NCI-H2196 (cell line): ENCODE measurements at regions not wholly inside any gene's neighbourhood (a gene's known extent, or its start where the extent isn't known, plus 50 kb on each side); places are given as distances from the start of the nearest gene placed in this dataset.

Source experiments
- DNase-seq: peaks from one replicate; lab custom pipeline; 2025; ENCODE audit not compliant: unreplicated experiment; lab: John Stamatoyannopoulos, UW

- DNase-seq, result peak; percentile 28
Observed at GRCh38 chr2:234770031-234770506, 181.7 kb upstream of the SH3BP4 start.

GRCh38 chr2:234768608-234769196 lies 183.1 kb upstream of the SH3BP4 start:
- DNase-seq, result no peak

GRCh38 chr2:234765279-234765678 lies 186.5 kb upstream of the SH3BP4 start:
- no peak for DNase-seq

- no peak for DNase-seq
Observed at GRCh38 chr2:234764372-234764771, 187.4 kb upstream of the SH3BP4 start.

- DNase-seq, result no peak
Observed at GRCh38 chr2:234763002-234763873, 188.6 kb upstream of the SH3BP4 start.

GRCh38 chr2:234761910-234762309 lies 189.9 kb upstream of the SH3BP4 start:
- DNase-seq, result no peak

GRCh38 chr2:234754126-234754525 lies 197.7 kb upstream of the SH3BP4 start:
- no peak for DNase-seq

- DNase-seq, result no peak
Observed at GRCh38 chr2:234753701-234754100, 198.1 kb upstream of the SH3BP4 start.

- no peak for DNase-seq
Observed at GRCh38 chr2:234752966-234753365, 198.9 kb upstream of the SH3BP4 start.

- no peak for DNase-seq
Observed at GRCh38 chr2:234751275-234751973, 200.4 kb upstream of the SH3BP4 start.

- no peak for DNase-seq
Observed at GRCh38 chr2:234747833-234748559, 203.8 kb upstream of the SH3BP4 start.

- no peak for DNase-seq
Observed at GRCh38 chr2:234747032-234747431, 204.8 kb upstream of the SH3BP4 start.

GRCh38 chr2:234745347-234745746 lies 206.5 kb upstream of the SH3BP4 start:
- no peak for DNase-seq

GRCh38 chr2:234741976-234742375 lies 209.8 kb upstream of the SH3BP4 start:
- no peak for DNase-seq

GRCh38 chr2:234739061-234739460 lies 212.8 kb upstream of the SH3BP4 start:
- DNase-seq, result no peak

GRCh38 chr2:234735829-234736228 lies 216.0 kb upstream of the SH3BP4 start:
- DNase-seq, result no peak

- DNase-seq, result no peak
Observed at GRCh38 chr2:234733795-234734600, 217.8 kb upstream of the SH3BP4 start.

- DNase-seq, result no peak
Observed at GRCh38 chr2:234733093-234733489, 218.7 kb upstream of the SH3BP4 start.

GRCh38 chr2:234732404-234733092 lies 219.3 kb upstream of the SH3BP4 start:
- DNase-seq, result no peak

- no peak for DNase-seq
Observed at GRCh38 chr2:234731236-234731635, 220.6 kb upstream of the SH3BP4 start.
